ENCODE measurements at regions not wholly inside any gene's neighbourhood (a gene's known extent, or its start where the extent isn't known, plus 50 kb on each side); places are given as distances from the start of the nearest gene placed in this dataset.

DNA sequence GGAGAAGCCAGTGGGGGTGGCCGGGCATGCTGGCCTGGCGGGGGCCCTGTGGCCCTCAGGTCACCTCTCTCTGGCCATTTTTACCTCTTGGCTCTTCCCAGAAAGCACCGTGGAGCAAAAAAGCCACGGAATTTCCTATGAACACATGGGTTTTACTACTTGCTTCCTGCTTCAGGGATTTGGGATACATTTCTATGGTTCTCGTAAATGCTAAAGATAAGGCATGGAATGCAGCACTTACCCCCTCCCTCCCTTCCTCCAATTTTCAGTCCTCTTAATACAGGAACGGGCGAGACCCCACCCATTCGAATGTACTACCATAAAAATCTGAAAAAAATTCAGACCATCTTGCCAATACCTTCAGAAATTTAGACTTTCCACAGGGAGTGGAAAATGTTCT lies 279.7 kb downstream of the ARHGAP12 start:
- TF ChIP-seq, protein P1, sequence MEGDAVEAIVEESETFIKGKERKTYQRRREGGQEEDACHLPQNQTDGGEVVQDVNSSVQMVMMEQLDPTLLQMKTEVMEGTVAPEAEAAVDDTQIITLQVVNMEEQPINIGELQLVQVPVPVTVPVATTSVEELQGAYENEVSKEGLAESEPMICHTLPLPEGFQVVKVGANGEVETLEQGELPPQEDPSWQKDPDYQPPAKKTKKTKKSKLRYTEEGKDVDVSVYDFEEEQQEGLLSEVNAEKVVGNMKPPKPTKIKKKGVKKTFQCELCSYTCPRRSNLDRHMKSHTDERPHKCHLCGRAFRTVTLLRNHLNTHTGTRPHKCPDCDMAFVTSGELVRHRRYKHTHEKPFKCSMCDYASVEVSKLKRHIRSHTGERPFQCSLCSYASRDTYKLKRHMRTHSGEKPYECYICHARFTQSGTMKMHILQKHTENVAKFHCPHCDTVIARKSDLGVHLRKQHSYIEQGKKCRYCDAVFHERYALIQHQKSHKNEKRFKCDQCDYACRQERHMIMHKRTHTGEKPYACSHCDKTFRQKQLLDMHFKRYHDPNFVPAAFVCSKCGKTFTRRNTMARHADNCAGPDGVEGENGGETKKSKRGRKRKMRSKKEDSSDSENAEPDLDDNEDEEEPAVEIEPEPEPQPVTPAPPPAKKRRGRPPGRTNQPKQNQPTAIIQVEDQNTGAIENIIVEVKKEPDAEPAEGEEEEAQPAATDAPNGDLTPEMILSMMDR (conservative IDR thresholded peaks at IDR 0.05): no peak
- TF ChIP-seq ZFX (IDR thresholded peaks at IDR 0.05): no peak
